Parathyroid adenoma (tissue), 2 donors: ENCODE measurements at regions not wholly inside any gene's neighbourhood (a gene's known extent, or its start where the extent isn't known, plus 50 kb on each side); places are given as distances from the start of the nearest gene placed in this dataset.

ENCODE experiments used
- H2AFZ ChIP-seq: fragments of 300-600 bp; sonication (generic); one replicate; pipeline ENCODE4 v1.7.0; 2017; ENCODE audit warnings: antibody characterized with exemption, mild to moderate bottlenecking
- H3K27ac ChIP-seq: fragments of 300-600 bp; sonication (generic); one replicate; pipeline ENCODE4 v1.7.0; 2017
- H3K27me3 ChIP-seq: fragments of 300-600 bp; sonication (generic); one replicate; pipeline ENCODE4 v1.7.0; 2017; ENCODE audit warnings: low read length; ENCODE audit not compliant: control insufficient read depth, insufficient read depth
- H3K36me3 ChIP-seq: fragments of 300-600 bp; sonication (generic); one replicate; pipeline ENCODE4 v1.7.0; 2017; ENCODE audit warnings: low read length; ENCODE audit not compliant: control insufficient read depth, insufficient read depth
- H3K4me1 ChIP-seq: fragments of 300-600 bp; sonication (generic); one replicate; pipeline ENCODE4 v1.7.0; 2017; ENCODE audit warnings: control low read depth
- H3K4me2 ChIP-seq: fragments of 300-600 bp; sonication (generic); one replicate; pipeline ENCODE4 v1.7.0; 2017; ENCODE audit warnings: low read length
- H3K4me3 ChIP-seq: fragments of 300-600 bp; sonication (generic); one replicate; pipeline ENCODE4 v1.7.0; 2017; ENCODE audit warnings: low read depth, low read length
- H3K79me2 ChIP-seq: fragments of 300-600 bp; sonication (generic); one replicate; pipeline ENCODE4 v1.7.0; 2017; ENCODE audit warnings: control low read depth
- H3K9ac ChIP-seq: fragments of 300-600 bp; sonication (generic); one replicate; pipeline ENCODE4 v1.7.0; 2017; ENCODE audit warnings: mild to moderate bottlenecking
- H3K9me3 ChIP-seq: fragments of 300-600 bp; sonication (generic); one replicate; pipeline ENCODE4 v1.7.0; 2017; ENCODE audit warnings: low read length; ENCODE audit not compliant: control insufficient read depth
- TF ChIP-seq, protein P1 (sequence below): fragments of 300-600 bp; sonication (generic); IDR thresholded peaks from one replicate; pipeline ENCODE4 v1.7.0; 2017; ENCODE audit warnings: antibody characterized with exemption, mild to moderate bottlenecking
- donor health status: primary hyperparathyroidism.

DNA sequence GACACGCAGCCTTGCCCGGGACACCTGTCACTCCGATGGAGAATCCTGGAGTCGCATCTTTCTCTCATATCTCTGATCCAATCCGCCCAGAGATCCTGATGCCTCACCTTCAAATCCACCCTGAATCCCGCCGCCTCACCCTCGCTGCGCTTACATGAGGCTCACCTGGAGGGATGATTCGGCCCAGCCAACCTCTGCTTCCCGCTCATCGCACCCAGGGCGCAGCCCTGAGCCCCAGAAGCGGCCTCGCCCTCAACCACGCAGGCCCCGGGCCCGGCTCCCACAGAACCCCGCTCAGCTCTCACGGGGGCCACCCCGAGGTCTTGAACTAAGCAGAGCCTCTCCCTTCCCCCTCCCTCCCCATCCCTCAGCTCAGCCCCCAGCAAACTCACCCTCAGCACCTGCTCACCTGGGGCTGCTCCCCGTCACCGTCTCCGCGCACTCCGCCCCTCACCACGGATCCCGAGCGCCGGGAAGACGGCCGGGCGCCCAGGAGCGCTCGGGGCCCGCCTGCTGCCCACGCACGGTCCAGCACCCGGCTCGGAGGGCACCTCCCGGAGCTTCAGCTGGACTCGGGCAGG lies 160.0 kb downstream of the NDUFA10 start:
- H3K4me2 ChIP-seq = no peak overlapping the region
- H3K9ac ChIP-seq = no peak overlapping the region
- no peaks in the 10 kb centered on the region for H3K36me3 ChIP-seq
- peaks cover 2% of the 10 kb centered on the region for H3K4me1 ChIP-seq
- H3K79me2 ChIP-seq = no peaks in the 10 kb centered on the region
- H3K9me3 ChIP-seq = no peaks in the 10 kb centered on the region
- H3K4me3 ChIP-seq = no peak overlapping the region
- TF ChIP-seq, protein P1, sequence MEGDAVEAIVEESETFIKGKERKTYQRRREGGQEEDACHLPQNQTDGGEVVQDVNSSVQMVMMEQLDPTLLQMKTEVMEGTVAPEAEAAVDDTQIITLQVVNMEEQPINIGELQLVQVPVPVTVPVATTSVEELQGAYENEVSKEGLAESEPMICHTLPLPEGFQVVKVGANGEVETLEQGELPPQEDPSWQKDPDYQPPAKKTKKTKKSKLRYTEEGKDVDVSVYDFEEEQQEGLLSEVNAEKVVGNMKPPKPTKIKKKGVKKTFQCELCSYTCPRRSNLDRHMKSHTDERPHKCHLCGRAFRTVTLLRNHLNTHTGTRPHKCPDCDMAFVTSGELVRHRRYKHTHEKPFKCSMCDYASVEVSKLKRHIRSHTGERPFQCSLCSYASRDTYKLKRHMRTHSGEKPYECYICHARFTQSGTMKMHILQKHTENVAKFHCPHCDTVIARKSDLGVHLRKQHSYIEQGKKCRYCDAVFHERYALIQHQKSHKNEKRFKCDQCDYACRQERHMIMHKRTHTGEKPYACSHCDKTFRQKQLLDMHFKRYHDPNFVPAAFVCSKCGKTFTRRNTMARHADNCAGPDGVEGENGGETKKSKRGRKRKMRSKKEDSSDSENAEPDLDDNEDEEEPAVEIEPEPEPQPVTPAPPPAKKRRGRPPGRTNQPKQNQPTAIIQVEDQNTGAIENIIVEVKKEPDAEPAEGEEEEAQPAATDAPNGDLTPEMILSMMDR = no peak
- no peak overlapping the region for H3K27ac ChIP-seq
- no peak overlapping the region for H2AFZ ChIP-seq
- no peaks in the 10 kb centered on the region for H3K27me3 ChIP-seq

DNA sequence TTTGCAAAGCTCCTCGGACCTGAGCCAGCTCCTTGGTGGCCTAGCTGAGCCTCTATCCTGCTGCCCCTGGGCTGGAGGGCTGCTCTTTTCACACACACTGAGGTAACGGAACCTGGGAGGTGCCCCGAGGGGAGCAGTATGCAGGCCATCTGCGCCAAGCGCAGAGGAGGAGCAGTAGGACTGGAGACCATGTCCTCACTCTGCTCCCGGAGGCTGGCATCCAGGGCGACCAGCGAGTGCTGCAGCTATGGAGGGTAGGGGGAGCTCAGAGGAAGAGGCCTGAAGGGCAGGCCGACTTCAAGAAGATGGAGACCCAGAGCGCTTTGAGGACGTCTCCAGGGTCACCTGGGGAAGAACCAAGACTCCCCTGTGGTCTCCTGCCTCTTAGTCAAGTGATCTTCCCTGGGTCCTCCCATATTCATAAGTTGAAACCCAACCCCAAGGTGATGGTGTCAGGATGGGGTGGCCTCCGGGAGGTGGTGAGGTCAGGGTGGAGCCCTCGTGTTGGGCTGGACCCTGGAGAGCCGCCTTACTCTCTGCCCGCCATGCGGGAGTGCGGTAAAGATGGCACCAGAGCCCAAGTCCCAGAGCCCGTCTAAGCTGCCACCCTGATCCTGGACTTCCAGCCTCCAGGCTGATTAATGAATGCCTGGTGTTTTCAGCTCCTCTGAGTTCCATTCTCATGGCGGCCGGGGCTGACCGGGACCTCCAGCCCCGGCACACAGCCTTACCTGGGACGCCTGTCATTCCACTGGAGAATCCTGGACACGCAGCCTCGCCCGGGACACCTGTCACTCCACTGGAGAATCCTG lies 160.7 kb downstream of the NDUFA10 start:
- H3K27ac ChIP-seq = no peak overlapping the region
- TF ChIP-seq, protein P1 = no peak
- H3K79me2 ChIP-seq = no peaks in the 10 kb centered on the region
- H3K36me3 ChIP-seq = no peaks in the 10 kb centered on the region
- H3K4me1 ChIP-seq = peaks cover 2% of the 10 kb centered on the region
- H3K9me3 ChIP-seq = no peaks in the 10 kb centered on the region
- no peak overlapping the region for H3K4me2 ChIP-seq
- no peak overlapping the region for H3K9ac ChIP-seq
- H3K4me3 ChIP-seq = no peak overlapping the region
- H3K27me3 ChIP-seq = no peaks in the 10 kb centered on the region
- H2AFZ ChIP-seq = no peak overlapping the region

DNA sequence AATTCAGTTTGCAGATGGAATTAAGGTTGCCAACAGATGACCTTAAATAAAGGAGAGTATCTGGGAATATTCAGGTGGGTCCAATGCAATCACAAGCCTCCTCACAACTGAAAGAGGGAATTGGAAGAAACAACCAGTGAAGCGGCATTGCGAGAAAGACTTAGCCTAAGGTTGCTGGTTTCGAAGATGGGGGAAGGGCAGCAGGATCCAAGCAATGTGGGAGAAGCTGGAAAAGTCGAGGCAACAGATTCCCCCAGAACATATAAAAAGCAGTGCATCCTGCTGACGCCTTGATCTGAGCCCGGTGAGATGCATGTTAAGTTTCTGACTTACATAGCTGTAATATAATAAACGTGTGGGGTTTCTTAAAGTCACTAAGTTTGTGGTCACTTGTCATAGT lies 162.5 kb downstream of the NDUFA10 start:
- Histone ChIP-seq H3K36me3 (no peaks in the 10 kb centered on the region), H3K9me3 (no peaks in the 10 kb centered on the region)

DNA sequence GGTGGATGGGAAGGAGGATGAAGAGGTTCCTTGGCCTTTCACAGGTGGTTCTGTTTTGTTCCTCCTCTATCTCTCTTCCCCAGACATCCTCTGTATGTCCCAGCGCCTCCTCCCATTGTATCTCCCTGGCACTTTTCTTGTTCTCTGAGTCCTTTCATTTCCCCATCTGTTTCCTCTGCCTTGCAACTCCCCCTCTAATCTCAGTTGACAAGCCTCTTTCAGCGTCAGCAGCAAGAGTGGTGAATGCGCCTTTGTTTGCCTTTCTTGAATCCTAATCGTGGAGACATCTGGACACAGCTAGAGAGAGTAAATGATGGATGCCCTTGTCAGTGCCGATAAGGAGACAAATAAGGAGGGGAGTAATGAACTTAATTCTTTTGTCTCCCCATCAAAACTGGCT lies 167.0 kb downstream of the NDUFA10 start:
- Histone ChIP-seq H3K4me2 (no peak overlapping the region), H3K79me2 (no peaks in the 10 kb centered on the region), H3K9ac (no peak overlapping the region), H3K9me3 (no peaks in the 10 kb centered on the region), H3K27ac (no peak overlapping the region), H2AFZ (no peak overlapping the region), H3K4me3 (no peak overlapping the region), H3K36me3 (no peaks in the 10 kb centered on the region), H3K4me1 (peaks cover 9% of the 10 kb centered on the region), H3K27me3 (no peaks in the 10 kb centered on the region)
- TF ChIP-seq, protein P1 = no peak

More for the DNA sequence above, 162.5 kb downstream of the NDUFA10 start:
- H3K27me3 ChIP-seq = no peaks in the 10 kb centered on the region
- no peak overlapping the region for H3K27ac ChIP-seq
- TF ChIP-seq, protein P1 = no peak
- H3K4me1 ChIP-seq = peaks cover 2% of the 10 kb centered on the region
- H3K4me2 ChIP-seq = no peak overlapping the region
- H3K9ac ChIP-seq = no peak overlapping the region
- H3K4me3 ChIP-seq = no peak overlapping the region
- H2AFZ ChIP-seq = no peak overlapping the region
- no peaks in the 10 kb centered on the region for H3K79me2 ChIP-seq
